ENCODE measurements at regions not wholly inside any gene's neighbourhood (a gene's known extent, or its start where the extent isn't known, plus 50 kb on each side); places are given as distances from the start of the nearest gene placed in this dataset.

DNA sequence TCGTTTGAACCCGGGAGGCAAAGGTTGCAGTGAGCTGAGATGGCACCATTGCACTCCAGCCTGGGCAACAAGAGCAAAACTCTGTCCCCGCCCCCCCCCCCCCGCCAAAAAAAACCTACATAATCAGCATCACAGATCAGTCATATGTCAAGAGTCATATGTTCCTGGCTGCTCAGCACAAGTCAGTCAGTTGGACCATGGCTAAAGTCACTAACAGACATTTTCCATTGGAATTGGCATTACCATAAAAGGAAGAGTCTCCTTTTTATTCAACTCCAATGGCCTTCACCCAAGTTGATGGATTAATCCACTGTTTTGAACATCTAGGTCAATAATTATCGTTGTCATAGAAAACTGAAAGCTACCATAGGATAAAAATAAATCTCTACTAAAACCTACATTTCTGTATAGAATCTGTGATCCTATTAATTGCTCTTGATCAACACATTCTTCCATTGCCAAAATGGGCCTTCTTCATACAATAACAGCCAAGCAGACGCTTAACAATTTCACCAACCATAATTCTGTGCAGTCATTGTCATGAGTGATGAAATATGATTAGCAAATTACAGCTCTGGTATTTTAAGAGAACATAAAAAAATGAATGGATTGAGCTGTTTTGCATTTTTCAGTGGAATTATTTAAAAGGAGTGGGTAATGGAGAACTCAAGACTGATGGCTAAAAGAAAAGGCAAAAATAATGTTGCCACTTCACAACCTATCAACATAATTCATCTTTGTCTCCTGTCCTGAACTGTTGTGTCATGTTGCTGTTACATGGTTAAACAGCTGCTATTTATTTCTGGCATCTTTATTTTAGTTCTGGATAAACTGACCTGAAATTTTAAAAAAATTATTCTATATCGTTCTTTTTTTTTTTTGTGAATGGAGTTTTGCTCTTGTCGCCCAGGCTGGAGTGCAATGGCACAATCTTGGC lies 555.5 kb upstream of the JARID2 start:
- no peak overlapping the region for H3K4me3 Mint-ChIP-seq
- no peak for DNase-seq (ENCODE audit: low spot score in 2 of 2, unreplicated experiment in 2 of 2)
- no peaks in the 10 kb centered on the region for H3K27me3 Mint-ChIP-seq (ENCODE audit: low read depth)
- H3K27ac Mint-ChIP-seq: no peak overlapping the region
- TF ChIP-seq, protein P1, sequence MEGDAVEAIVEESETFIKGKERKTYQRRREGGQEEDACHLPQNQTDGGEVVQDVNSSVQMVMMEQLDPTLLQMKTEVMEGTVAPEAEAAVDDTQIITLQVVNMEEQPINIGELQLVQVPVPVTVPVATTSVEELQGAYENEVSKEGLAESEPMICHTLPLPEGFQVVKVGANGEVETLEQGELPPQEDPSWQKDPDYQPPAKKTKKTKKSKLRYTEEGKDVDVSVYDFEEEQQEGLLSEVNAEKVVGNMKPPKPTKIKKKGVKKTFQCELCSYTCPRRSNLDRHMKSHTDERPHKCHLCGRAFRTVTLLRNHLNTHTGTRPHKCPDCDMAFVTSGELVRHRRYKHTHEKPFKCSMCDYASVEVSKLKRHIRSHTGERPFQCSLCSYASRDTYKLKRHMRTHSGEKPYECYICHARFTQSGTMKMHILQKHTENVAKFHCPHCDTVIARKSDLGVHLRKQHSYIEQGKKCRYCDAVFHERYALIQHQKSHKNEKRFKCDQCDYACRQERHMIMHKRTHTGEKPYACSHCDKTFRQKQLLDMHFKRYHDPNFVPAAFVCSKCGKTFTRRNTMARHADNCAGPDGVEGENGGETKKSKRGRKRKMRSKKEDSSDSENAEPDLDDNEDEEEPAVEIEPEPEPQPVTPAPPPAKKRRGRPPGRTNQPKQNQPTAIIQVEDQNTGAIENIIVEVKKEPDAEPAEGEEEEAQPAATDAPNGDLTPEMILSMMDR (IDR thresholded peaks at IDR 0.05; ENCODE audit: unreplicated experiment): no peak
- no peaks in the 10 kb centered on the region for H3K36me3 Mint-ChIP-seq
- H3K9me3 Mint-ChIP-seq: no peaks in the 10 kb centered on the region
- peaks cover 3% of the 10 kb centered on the region for H3K4me1 Mint-ChIP-seq

DNA sequence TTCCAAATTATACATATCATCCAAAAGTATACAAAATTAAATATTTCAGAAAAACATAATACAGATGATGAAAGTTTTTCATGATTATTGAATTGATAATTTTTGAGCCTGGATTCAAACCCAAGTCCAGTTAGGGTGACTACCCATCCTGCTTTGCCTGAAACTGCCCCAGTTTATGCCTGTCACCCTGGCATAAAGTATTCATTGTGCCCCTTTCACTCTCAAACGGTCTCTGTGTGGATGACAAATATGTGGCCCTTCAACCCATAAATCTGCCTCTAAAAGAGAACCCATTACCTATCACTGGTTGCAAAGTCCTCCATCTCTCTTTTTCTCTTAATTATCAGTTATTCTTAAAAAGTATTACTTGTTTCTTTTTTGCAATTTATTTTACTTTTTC lies 553.7 kb upstream of the JARID2 start:
- peaks cover 8% of the 10 kb centered on the region for H3K4me1 Mint-ChIP-seq
- TF ChIP-seq, protein P1 (IDR thresholded peaks at IDR 0.05; ENCODE audit: unreplicated experiment): no peak
- no peaks in the 10 kb centered on the region for H3K36me3 Mint-ChIP-seq
- H3K4me3 Mint-ChIP-seq: no peak overlapping the region
- no peak overlapping the region for H3K27ac Mint-ChIP-seq
- no peaks in the 10 kb centered on the region for H3K9me3 Mint-ChIP-seq
- H3K27me3 Mint-ChIP-seq (ENCODE audit: low read depth): peaks cover 1% of the 10 kb centered on the region
- DNase-seq (ENCODE audit: low spot score in 2 of 2, unreplicated experiment in 2 of 2): no peak

DNA sequence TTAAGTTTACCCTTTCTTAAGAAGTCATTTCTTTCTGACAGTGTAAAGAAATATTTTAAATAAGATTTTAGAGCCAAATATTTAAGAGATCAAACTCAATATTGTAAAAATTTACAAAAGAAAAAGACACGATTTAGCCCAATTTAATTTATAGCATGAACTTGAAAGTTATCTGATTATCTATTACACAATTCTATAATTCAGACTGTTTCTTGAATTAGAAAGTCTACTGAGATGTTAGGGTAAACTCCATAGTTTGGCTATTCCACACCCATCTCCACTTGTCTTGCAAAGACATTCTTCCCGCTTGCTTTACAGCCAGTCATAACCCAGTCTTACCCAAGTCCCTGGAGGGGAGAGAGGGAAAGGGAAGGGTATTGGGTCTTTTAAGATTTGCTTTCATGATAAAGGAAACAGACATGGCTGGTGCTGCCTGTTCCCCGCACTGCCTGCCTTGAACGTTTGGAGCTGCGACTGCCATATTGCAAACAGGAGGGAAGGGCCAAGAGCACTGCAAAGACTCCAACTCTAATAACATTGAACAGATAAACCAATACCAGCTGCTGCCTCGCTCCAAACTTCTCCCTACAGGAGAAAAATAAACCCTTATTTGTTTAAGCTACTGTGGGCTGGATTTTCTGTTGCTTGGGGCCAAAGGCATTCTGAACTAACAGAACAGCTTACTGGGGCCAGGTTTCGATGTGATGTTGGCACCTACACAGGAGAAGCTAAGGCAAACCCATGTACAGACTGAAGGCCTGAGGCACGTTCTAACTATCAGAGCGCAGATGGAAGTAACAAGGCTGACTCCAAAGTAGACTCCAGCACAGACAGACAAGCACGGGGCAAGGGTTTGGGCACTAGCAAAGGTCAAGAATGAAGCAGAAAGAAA lies 552.3 kb upstream of the JARID2 start:
- H3K9me3 Mint-ChIP-seq: no peaks in the 10 kb centered on the region
- H3K4me1 Mint-ChIP-seq: peaks cover 8% of the 10 kb centered on the region
- no peak for DNase-seq (ENCODE audit: low spot score in 2 of 2, unreplicated experiment in 2 of 2)
- H3K4me3 Mint-ChIP-seq: no peak overlapping the region
- H3K36me3 Mint-ChIP-seq: no peaks in the 10 kb centered on the region
- H3K27me3 Mint-ChIP-seq (ENCODE audit: low read depth): peaks cover 1% of the 10 kb centered on the region
- TF ChIP-seq, protein P1 (IDR thresholded peaks at IDR 0.05; ENCODE audit: unreplicated experiment): no peak
- H3K27ac Mint-ChIP-seq: no peak overlapping the region

DNA sequence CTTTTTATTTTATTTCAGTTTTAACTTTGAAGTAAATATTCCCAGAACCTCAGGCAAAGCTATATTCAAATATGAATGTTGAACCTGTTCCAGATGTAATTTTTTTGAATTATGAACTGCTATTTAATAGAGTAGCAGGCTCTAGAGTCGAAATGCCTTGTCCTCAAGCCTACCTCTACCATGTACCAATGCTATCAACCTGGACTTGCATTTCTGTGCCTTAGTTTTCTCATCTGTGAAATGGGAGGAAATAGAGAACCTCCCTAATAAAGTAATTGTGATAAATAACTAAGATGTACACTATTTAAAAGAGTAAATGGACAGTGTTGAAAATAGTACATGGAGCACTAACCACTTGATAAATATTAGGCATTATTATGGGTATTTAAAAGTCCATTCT lies 551.6 kb upstream of the JARID2 start:
- H3K27ac Mint-ChIP-seq: no peak overlapping the region
- TF ChIP-seq, protein P1 (IDR thresholded peaks at IDR 0.05; ENCODE audit: unreplicated experiment): no peak
- H3K27me3 Mint-ChIP-seq (ENCODE audit: low read depth): peaks cover 1% of the 10 kb centered on the region
- H3K4me3 Mint-ChIP-seq: no peak overlapping the region
- no peaks in the 10 kb centered on the region for H3K36me3 Mint-ChIP-seq
- H3K4me1 Mint-ChIP-seq: peaks cover 8% of the 10 kb centered on the region
- H3K9me3 Mint-ChIP-seq: peaks cover 1% of the 10 kb centered on the region
- no peak for DNase-seq (ENCODE audit: low spot score in 2 of 2, unreplicated experiment in 2 of 2)

DNA sequence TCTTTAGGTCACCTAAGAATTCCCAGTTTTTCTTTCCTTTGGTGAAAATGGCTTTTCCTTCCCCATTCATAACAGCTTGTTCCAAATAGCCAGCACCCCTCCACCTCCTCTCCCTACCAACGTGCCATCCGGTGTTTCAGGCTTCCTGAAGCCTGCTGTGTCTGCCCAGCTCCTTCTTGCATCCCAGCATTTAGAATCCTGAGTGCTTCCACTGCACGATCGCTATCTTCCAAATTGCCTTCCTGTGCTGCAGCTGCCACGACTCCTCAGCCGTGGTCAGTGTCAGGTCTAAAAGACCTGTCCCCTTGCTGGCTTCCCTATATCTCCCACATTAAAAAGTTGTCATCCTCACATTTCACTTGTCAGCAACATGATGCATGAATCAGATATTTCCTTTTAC lies 550.3 kb upstream of the JARID2 start:
- DNase-seq (ENCODE audit: low spot score in 2 of 2, unreplicated experiment in 2 of 2): no peak
- peaks cover 14% of the 10 kb centered on the region for H3K9me3 Mint-ChIP-seq
- no peaks in the 10 kb centered on the region for H3K36me3 Mint-ChIP-seq
- H3K27me3 Mint-ChIP-seq (ENCODE audit: low read depth): peaks cover 1% of the 10 kb centered on the region
- H3K4me1 Mint-ChIP-seq: peaks cover 5% of the 10 kb centered on the region
- H3K27ac Mint-ChIP-seq: no peak overlapping the region
- TF ChIP-seq, protein P1 (IDR thresholded peaks at IDR 0.05; ENCODE audit: unreplicated experiment): no peak
- H3K4me3 Mint-ChIP-seq: no peak overlapping the region
